GM12878 (cell line): ENCODE measurements at regions not wholly inside any gene's neighbourhood (a gene's known extent, or its start where the extent isn't known, plus 50 kb on each side); places are given as distances from the start of the nearest gene placed in this dataset.

Experiments
- CBX5 ChIP-seq: sonication (generic); IDR thresholded peaks from 2 replicates; pipeline ENCODE4 v1.6.1; 2016; ENCODE audit warnings: low read depth, moderate library complexity, mild to moderate bottlenecking, inconsistent platforms
- CEBPB ChIP-seq, 2 experiments: fragments of 150-350 bp in 1 of 2; IDR thresholded peaks; 2 replicates each; pipeline ENCODE4 v1.6.1; 2012 to 2014; ENCODE audit warnings: low read depth in 2 of 2, low read length in 2 of 2, borderline replicate concordance in 1 of 2, inconsistent platforms in 1 of 2
- CREM ChIP-seq: IDR thresholded peaks from 2 replicates; pipeline ENCODE4 v1.6.1; 2014; ENCODE audit warnings: antibody characterized with exemption, low read depth
- EP300 ChIP-seq, 2 experiments: fragments of 150-350 bp in 1 of 2; IDR thresholded peaks; 2 replicates each; pipeline ENCODE4 v1.6.1; 2011 to 2012; ENCODE audit warnings: low read depth in 2 of 2, low read length in 2 of 2, borderline replicate concordance in 1 of 2, improper control_type of control experiment in 1 of 2, inconsistent platforms in 1 of 2; ENCODE audit not compliant: control insufficient read depth in 1 of 2
- HDGF ChIP-seq: fragments of 450-650 bp; IDR thresholded peaks from 2 replicates; pipeline ENCODE4 v1.6.1; 2016; ENCODE audit warnings: antibody characterized with exemption
- NBN ChIP-seq: fragments of 450-650 bp; IDR thresholded peaks from 2 replicates; pipeline ENCODE4 v1.6.1; 2016
- POLR2A ChIP-seq: IDR thresholded peaks from 2 replicates; pipeline ENCODE4 v1.6.1; 2011; ENCODE audit warnings: low read depth, mild to moderate bottlenecking, low read length
- POLR2AphosphoS5 ChIP-seq: IDR thresholded peaks from 2 replicates; pipeline ENCODE4 v1.6.1; 2011; ENCODE audit warnings: mild to moderate bottlenecking, low read length, inconsistent platforms
- SP1 ChIP-seq: IDR thresholded peaks from one replicate; pipeline ENCODE4 v1.6.1; 2011; ENCODE audit warnings: low read depth, low read length
- TF ChIP-seq, protein P1 (sequence below): IDR thresholded peaks from 2 replicates; pipeline ENCODE4 v1.6.1; 2012; ENCODE audit warnings: mild to moderate bottlenecking, low read depth, low read length
- TF ChIP-seq, protein P2 (sequence below), 3 experiments: IDR thresholded peaks in 2 of 3; conservative IDR thresholded peaks in 1 of 3; 2 replicates each; pipeline ENCODE4 v1.5.1; 2011; ENCODE audit warnings: low read depth in 3 of 3, low read length in 3 of 3, mild to moderate bottlenecking in 3 of 3, control low read depth in 2 of 3, moderate library complexity in 2 of 3, inconsistent platforms in 1 of 3, mixed read lengths in 1 of 3; ENCODE audit not compliant: control insufficient read depth in 2 of 3, insufficient read depth in 1 of 3; ENCODE audit errors: extremely low read depth in 1 of 3
- TF ChIP-seq, protein P3 (sequence below): IDR thresholded peaks from 2 replicates; pipeline ENCODE4 v1.6.1; 2012; ENCODE audit warnings: low read depth, low read length, improper control_type of control experiment
- TF ChIP-seq, protein P4 (sequence below): fragments of 450-650 bp; formaldehyde crosslinking; IDR thresholded peaks from 2 replicates; pipeline ENCODE4 v1.5.0; 2022; ENCODE audit warnings: mild to moderate bottlenecking, missing genetic modification characterization

- TF ChIP-seq HDGF (no peak), EP300 (IDR thresholded peaks at IDR 0.05; ENCODE audit: borderline replicate concordance in 1 of 2, control insufficient read depth in 1 of 2, low read depth in 2 of 2, low read length in 2 of 2) (no peak), POLR2AphosphoS5 (no peak), CEBPB (IDR thresholded peaks at IDR 0.05; ENCODE audit: borderline replicate concordance in 1 of 2, low read depth in 2 of 2, low read length in 2 of 2) (no peak), CREM (no peak), SP1 (no peak), NBN (no peak), CBX5 (no peak), POLR2A (no peak)
- TF ChIP-seq, protein P1, sequence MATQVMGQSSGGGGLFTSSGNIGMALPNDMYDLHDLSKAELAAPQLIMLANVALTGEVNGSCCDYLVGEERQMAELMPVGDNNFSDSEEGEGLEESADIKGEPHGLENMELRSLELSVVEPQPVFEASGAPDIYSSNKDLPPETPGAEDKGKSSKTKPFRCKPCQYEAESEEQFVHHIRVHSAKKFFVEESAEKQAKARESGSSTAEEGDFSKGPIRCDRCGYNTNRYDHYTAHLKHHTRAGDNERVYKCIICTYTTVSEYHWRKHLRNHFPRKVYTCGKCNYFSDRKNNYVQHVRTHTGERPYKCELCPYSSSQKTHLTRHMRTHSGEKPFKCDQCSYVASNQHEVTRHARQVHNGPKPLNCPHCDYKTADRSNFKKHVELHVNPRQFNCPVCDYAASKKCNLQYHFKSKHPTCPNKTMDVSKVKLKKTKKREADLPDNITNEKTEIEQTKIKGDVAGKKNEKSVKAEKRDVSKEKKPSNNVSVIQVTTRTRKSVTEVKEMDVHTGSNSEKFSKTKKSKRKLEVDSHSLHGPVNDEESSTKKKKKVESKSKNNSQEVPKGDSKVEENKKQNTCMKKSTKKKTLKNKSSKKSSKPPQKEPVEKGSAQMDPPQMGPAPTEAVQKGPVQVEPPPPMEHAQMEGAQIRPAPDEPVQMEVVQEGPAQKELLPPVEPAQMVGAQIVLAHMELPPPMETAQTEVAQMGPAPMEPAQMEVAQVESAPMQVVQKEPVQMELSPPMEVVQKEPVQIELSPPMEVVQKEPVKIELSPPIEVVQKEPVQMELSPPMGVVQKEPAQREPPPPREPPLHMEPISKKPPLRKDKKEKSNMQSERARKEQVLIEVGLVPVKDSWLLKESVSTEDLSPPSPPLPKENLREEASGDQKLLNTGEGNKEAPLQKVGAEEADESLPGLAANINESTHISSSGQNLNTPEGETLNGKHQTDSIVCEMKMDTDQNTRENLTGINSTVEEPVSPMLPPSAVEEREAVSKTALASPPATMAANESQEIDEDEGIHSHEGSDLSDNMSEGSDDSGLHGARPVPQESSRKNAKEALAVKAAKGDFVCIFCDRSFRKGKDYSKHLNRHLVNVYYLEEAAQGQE, result no peak
- TF ChIP-seq, protein P2, sequence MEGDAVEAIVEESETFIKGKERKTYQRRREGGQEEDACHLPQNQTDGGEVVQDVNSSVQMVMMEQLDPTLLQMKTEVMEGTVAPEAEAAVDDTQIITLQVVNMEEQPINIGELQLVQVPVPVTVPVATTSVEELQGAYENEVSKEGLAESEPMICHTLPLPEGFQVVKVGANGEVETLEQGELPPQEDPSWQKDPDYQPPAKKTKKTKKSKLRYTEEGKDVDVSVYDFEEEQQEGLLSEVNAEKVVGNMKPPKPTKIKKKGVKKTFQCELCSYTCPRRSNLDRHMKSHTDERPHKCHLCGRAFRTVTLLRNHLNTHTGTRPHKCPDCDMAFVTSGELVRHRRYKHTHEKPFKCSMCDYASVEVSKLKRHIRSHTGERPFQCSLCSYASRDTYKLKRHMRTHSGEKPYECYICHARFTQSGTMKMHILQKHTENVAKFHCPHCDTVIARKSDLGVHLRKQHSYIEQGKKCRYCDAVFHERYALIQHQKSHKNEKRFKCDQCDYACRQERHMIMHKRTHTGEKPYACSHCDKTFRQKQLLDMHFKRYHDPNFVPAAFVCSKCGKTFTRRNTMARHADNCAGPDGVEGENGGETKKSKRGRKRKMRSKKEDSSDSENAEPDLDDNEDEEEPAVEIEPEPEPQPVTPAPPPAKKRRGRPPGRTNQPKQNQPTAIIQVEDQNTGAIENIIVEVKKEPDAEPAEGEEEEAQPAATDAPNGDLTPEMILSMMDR (IDR thresholded peaks at IDR 0.05 in 2 of 3, conservative IDR thresholded peaks at IDR 0.05 in 1 of 3; ENCODE audit: control insufficient read depth in 2 of 3, extremely low read depth in 1 of 3, insufficient read depth in 1 of 3, low read depth in 3 of 3, low read length in 3 of 3), result no peak
- TF ChIP-seq, protein P3, sequence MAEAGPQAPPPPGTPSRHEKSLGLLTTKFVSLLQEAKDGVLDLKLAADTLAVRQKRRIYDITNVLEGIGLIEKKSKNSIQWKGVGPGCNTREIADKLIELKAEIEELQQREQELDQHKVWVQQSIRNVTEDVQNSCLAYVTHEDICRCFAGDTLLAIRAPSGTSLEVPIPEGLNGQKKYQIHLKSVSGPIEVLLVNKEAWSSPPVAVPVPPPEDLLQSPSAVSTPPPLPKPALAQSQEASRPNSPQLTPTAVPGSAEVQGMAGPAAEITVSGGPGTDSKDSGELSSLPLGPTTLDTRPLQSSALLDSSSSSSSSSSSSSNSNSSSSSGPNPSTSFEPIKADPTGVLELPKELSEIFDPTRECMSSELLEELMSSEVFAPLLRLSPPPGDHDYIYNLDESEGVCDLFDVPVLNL, result no peak
- TF ChIP-seq, protein P4, sequence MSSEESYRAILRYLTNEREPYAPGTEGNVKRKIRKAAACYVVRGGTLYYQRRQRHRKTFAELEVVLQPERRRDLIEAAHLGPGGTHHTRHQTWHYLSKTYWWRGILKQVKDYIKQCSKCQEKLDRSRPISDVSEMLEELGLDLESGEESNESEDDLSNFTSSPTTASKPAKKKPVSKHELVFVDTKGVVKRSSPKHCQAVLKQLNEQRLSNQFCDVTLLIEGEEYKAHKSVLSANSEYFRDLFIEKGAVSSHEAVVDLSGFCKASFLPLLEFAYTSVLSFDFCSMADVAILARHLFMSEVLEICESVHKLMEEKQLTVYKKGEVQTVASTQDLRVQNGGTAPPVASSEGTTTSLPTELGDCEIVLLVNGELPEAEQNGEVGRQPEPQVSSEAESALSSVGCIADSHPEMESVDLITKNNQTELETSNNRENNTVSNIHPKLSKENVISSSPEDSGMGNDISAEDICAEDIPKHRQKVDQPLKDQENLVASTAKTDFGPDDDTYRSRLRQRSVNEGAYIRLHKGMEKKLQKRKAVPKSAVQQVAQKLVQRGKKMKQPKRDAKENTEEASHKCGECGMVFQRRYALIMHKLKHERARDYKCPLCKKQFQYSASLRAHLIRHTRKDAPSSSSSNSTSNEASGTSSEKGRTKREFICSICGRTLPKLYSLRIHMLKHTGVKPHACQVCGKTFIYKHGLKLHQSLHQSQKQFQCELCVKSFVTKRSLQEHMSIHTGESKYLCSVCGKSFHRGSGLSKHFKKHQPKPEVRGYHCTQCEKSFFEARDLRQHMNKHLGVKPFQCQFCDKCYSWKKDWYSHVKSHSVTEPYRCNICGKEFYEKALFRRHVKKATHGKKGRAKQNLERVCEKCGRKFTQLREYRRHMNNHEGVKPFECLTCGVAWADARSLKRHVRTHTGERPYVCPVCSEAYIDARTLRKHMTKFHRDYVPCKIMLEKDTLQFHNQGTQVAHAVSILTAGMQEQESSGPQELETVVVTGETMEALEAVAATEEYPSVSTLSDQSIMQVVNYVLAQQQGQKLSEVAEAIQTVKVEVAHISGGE, result no peak
Observed at GRCh38 chr3:127081001-127081720, 98.2 kb downstream of the PLXNA1 start.
